ENCODE measurements at regions not wholly inside any gene's neighbourhood (a gene's known extent, or its start where the extent isn't known, plus 50 kb on each side); places are given as distances from the start of the nearest gene placed in this dataset.

- TF ChIP-seq EZH2 (optimal IDR thresholded peaks at IDR 0.05; ENCODE audit: low read depth, low read length) = no peak
- TF ChIP-seq, protein P1, sequence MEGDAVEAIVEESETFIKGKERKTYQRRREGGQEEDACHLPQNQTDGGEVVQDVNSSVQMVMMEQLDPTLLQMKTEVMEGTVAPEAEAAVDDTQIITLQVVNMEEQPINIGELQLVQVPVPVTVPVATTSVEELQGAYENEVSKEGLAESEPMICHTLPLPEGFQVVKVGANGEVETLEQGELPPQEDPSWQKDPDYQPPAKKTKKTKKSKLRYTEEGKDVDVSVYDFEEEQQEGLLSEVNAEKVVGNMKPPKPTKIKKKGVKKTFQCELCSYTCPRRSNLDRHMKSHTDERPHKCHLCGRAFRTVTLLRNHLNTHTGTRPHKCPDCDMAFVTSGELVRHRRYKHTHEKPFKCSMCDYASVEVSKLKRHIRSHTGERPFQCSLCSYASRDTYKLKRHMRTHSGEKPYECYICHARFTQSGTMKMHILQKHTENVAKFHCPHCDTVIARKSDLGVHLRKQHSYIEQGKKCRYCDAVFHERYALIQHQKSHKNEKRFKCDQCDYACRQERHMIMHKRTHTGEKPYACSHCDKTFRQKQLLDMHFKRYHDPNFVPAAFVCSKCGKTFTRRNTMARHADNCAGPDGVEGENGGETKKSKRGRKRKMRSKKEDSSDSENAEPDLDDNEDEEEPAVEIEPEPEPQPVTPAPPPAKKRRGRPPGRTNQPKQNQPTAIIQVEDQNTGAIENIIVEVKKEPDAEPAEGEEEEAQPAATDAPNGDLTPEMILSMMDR (IDR thresholded peaks at IDR 0.05; ENCODE audit: low read length) = no peak
Measured at GRCh38 chr7:33831389-33832141, 73.8 kb upstream of the BMPER start.

Data from MM.1S (cell line).